ENCODE measurements at regions not wholly inside any gene's neighbourhood (a gene's known extent, or its start where the extent isn't known, plus 50 kb on each side); places are given as distances from the start of the nearest gene placed in this dataset.

DNA sequence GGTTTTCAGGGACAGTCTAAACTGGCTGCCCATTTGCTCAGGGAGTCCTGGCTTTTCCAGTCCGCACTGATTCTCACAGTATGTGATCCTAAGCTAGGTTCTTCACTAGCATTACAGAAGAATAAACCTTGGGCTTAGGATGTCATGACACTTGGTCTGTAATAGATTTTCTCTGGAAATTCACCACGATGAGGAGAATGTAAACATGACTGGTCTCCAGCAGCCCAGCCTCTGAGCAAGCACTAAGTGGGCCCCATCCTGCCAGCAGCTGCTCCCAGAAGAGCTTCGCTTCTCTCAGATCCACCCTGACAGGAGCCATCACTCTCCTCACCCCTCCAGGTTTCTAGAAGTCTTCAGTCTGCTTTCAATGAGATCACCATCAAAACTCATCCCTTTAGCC, 103.7 kb upstream of the ZPBP start:
- TF ChIP-seq, protein P1, sequence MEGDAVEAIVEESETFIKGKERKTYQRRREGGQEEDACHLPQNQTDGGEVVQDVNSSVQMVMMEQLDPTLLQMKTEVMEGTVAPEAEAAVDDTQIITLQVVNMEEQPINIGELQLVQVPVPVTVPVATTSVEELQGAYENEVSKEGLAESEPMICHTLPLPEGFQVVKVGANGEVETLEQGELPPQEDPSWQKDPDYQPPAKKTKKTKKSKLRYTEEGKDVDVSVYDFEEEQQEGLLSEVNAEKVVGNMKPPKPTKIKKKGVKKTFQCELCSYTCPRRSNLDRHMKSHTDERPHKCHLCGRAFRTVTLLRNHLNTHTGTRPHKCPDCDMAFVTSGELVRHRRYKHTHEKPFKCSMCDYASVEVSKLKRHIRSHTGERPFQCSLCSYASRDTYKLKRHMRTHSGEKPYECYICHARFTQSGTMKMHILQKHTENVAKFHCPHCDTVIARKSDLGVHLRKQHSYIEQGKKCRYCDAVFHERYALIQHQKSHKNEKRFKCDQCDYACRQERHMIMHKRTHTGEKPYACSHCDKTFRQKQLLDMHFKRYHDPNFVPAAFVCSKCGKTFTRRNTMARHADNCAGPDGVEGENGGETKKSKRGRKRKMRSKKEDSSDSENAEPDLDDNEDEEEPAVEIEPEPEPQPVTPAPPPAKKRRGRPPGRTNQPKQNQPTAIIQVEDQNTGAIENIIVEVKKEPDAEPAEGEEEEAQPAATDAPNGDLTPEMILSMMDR (IDR thresholded peaks at IDR 0.05; ENCODE audit: poor library complexity): no peak
- TF ChIP-seq EZH2 (IDR thresholded peaks at IDR 0.05; ENCODE audit: borderline replicate concordance): no peak

All from hepatocyte (in vitro differentiated cells).